NCI-H2171 treated with DMSO at 0.1 percent for 48 hours (cell line): ENCODE measurements at regions not wholly inside any gene's neighbourhood (a gene's known extent, or its start where the extent isn't known, plus 50 kb on each side); places are given as distances from the start of the nearest gene placed in this dataset.
"Not testable (repeated sequence)": the region's sequence is repeated elsewhere in the genome, so short reads cannot be mapped to it uniquely, and the experiment has no call there.

Source experiments
- DNase-seq: peaks from one replicate; lab custom pipeline; 2025; lab: John Stamatoyannopoulos, UW

DNA sequence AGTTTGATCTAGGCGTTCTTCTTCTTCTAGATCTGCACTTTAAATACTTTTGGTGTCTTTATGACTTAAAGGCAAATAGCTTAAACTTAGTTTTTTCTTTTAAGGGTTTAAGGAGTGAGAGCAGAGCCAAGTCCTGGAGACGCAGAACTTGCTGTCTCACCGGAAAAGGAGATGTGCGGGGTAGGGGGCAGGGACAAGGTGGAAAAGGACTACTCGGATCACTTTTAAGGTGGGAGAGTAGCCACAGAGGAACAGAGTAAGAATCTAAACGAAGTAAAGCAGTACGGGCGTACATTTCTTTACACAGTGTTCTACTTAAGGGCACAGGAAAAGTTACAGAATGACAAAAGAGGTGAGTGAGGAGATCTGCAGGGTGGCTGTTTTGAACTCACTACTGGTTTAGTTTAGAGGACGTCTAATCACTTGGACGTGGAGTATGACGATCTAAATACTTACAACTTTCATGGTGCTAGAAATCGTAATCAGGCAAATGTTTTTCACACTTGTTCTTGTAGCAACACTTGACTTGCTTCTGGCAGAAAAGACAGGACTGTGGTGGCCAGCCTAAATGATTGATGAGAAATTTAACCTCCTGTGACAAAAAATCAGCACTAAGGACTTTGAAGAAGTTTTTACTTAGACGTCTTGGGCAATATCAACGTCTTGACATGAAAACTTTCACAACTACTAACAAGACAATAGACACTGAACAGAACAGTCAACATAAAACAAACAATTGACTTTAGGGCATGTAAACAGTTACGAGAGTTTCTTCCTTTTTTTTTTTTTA is 127.0 kb downstream of the ART5 start:
- not testable (repeated sequence) for DNase-seq

DNA sequence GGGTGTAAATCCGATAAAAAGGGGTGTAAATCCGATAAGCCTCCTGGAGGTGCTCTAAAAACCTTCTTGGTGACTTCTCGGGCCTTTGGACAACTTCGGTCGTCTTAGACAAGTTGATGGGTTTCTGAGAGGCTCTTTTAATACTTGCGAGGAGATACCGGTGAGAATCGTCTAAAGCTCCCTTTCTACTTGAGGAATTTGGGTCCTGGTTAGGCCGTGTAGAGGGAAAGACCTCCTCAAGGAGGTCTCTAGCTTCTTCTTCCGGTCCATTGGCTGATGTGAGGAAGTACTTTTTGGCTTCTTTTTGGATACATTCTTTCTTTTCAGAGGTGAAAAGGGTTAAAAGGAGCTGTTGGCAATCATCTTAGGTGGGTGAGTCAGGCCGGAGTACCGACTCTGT is 128.5 kb downstream of the ART5 start:
- DNase-seq = not testable (repeated sequence)

DNA sequence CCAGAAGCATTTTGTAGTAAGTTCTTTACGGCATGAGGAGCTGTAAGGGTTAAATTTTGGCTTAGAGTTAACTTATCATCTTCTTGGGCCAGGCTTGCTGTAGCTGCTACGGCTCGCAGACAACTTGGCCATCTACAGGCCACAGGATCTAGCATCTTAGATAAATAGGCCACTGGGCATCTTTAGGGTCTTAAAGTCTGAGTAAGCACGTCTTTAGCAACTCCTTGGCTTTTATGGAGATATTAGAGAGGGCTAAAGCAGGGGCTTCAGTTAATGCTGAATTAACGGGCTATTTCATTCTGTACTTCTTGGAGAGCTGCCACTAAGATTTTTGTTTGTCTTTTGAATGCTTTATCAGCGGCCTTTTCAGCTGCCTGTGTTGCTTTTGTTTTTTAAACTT is 129.0 kb downstream of the ART5 start:
- DNase-seq = not testable (repeated sequence)

DNA sequence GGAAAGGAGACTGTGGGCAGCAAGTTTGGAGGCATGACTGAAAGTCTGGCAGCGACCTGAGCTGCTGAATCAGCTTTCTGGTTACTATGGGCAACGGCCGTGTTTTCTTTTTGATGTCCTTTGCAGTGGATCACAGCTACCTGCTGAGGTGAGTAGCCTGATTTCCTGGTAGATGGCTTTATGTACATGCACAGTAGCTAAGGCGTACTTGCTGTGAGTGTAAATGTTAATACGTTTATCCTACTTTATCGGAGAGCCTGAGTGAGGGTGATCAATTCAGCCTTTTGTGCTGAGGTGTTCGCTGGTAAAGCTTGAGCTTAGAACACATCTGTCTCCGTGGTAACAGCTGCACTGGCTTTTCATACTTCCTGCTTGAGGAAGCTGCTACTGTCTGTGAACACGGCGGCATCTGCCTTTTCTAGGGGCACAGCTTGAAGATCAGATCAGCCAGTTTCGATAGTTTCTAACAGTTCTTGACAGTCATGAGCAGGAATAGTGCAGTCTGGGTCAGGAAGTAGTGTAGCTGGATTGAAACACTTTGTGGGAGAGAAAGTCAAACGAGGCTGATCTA is 129.6 kb downstream of the ART5 start:
- DNase-seq = not testable (repeated sequence)

DNA sequence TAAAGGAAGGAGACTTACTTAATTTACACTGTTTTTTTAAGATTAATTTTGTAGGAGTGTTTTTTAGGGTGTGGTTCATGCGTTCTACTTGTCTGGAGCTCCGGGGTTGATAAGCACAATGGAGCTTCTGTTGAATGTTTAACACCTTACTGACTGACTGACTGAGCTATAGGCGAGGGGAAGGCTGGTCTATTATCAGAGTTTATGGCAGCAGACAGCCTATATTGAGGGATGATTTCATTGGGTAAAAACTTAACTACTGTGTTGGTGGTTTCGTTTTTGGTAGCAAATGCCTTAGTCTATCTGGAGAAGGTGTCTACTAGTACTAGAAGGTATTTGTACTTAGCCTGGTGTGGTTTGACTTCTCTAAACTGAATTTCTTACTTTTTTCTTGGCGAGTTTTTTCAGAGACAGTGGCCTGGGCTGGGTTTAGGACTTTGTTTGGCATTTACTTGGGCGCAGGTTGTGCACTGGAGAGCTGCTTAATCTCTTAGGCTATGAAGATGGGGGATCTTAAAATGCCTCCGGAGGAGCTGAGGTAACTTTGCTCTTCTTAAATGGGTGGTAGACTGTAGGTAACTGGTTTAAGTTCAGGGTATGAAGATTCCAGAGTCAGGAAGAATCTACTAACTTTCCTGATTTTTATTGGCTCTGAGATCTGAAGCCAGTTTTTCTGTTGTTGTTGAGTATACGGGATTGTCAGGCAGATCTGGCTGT is 130.2 kb downstream of the ART5 start:
- DNase-seq = not testable (repeated sequence)

DNA sequence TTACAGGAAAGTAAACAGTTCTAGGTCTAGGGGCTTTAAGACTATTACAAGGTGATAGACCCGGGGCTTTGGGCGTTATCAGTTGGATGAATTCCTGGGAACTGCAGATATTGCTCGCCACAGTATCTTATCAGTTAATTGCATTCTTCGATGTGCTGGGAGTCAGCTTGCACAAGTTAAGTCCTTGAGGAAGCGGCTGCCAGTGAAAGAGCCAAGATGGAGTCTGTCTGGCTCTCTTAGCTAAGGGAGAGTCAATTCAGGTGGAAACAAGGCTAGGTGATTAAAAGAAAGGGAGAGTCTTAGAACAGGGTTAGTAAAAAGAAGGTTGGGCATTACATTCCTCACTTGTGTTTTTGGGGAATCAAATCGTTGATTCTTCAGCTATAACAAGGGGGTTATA is 130.6 kb upstream of the ZNF195 start:
- DNase-seq = not testable (repeated sequence)

DNA sequence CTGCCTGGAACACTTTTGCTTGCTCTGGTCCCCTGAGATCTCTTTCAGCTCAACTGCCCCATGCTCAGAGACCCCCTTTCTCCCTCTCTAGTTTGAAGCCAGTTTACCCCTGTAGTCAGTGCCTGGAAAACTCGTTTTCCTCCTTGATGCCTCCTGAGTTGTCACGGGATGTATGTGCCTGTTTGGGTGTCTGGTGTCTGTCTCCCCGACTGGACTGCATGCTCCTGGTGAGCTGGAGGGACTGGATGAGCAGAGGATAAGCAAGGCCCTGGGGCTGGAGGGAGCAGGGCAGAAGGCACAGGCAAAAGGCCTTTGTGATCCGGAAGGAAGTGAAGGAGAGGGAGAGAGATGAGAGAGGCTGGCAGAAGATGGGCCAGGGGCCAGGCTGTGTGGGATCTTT is 120.3 kb upstream of the ZNF195 start:
- not testable (repeated sequence) for DNase-seq

DNA sequence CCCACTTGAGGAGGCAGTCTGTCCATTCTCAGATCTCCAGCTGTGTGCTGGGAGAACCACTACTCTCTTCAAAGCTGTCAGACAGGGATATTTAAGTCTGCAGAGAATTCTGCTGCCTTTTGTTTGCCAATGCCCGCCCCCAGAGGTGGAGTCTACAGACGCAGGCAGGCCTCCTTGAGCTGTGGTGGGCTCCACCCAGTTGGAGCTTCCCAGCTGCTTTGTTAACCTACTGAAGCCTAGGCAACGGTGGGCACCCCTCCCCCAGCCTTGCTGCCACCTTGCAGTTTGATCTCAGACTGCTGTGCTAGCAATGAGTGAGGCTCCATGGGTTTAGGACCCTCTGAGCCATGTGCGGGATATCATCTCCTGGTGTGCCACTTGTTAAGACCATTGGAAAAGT is 119.4 kb upstream of the ZNF195 start:
- not testable (repeated sequence) for DNase-seq

DNA sequence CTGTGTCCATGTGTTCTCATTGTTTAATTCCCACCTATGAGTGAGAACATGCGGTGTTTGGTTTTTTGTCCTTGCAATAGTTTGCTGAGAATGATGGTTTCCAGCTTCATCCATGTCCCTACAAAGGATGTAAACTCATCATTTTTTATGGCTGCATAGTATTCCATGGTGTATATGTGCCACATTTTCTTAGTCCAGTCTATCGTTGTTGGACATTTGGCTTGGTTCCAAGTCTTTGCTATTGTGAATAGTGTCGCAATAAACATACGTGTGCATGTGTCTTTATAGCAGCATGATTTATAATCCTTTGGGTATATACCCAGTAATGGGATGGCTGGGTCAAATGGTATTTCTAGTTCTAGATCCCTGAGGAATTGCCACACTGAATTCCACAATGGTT is 114.2 kb upstream of the ZNF195 start:
- DNase-seq = not testable (repeated sequence)

DNA sequence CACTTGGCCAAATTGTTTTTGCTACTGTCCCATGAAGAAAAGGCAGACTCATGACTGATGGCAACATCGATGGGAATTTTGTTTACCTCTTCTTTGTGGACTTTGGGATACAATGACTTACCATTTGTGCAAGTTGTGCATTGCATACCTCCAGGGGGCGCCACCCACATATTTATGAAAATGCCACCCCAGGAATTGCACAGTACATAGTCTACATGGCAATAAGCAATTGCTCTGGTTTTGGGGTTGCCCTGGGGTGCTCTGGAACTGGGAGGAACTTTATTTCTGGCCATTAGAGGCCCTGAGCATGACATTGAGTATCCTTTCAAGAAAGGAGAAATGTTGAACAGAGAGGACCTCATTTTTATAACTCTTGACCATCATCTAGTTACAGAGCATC is 109.1 kb upstream of the ZNF195 start:
- not testable (repeated sequence) for DNase-seq

DNA sequence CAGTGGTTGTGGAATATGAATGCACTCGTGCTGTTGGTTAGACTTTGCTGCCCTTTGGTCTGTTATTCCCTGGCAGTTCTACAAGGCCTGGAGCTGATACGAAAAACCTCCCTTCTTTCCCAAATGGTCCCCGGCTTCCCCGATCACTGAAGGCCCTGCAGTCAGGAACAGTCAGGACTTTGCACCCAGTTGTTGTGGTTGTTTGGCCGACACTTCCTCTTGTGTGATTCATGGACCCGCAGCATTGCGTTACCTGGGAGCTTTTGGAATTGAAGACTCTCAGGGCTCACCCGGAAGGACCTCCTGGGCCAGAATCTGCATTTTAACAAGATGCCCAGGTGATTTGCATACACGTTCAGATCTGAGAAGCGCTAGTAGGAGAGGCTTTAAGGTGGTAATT is 106.8 kb upstream of the ZNF195 start:
- not testable (repeated sequence) for DNase-seq

DNA sequence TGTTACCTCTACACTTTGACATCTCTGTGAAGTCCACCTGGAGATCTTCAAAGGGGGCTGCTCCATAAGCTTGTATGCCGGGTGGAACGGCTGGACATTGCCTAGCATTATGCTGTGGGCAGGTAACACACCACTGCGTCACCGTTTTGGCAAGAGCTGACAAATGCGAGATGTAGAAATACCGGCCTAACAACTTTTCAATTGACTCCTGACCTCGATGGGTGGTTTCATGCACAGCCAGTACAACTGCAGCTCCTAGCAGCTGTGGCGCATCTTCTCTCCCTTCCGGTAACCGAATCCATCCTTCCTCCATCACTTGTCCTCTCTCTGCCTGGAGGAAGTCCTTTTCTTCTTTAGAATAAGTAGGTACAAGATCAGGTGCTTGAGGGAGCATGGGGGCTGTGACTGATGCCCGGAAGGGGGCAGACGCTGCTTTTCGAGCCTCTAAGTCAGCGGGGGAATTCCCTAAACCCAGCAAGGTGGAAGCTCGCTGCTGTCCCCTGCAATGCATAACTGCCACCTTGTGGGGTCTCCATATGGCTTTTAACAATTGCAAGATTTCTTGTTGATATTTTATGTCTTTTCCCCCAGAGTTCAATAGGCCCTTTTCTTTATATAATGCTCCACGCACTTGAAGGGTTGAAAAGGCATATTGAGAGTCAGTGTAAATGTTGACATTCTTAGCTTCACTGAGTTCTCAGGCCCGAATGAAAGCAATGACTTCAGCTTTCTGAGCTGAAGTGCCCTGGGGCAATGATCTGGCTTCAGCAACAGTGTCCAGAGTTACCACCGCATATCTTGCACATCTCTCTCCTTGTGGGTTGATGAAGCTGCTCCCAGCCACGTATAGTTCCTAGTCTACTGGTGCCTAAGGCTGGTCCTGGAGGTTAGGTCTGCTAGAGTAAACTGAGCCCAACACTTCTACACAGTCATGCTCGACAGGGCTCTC is 98.3 kb upstream of the ZNF195 start:
- DNase-seq = not testable (repeated sequence)

DNA sequence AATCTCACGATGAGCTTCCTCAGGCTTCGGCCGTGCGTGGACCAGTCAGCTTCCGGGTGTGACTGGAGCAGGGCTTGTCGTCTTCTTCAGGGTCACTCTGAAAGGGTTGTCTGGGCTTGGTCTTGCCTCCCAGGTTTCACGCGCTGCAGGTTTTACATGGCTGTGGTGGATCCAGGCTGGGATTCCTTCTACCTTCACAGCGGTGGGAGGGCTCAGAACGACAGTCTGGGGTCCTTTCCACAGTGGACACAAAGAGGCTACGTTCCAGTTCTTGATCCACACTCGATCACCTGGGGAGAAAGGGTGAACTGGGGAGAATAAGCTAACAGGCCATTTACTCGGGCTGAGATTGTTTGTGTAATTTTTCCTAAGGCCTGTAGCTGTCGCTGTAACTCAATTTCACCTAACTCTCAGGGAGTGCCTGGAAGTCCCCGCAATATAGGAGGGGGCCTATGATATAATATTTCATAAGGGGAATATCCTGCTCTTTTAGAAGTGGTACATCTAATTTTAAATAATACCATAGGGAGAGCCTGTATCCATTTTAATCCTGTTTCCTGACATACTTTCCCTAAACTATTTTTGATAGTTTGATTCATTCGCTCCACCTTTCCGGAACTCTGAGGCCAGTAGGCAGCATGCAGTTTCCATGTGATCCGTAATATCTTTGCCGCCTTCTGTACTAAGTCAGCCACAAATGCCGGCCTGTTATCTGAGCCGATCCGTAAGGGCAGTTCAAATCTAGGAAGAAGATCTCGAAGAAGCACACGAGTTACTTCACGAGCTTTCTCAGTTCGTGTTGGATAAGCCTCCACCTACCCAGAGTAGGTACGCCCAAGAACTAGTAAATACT is 97.4 kb upstream of the ZNF195 start:
- not testable (repeated sequence) for DNase-seq

DNA sequence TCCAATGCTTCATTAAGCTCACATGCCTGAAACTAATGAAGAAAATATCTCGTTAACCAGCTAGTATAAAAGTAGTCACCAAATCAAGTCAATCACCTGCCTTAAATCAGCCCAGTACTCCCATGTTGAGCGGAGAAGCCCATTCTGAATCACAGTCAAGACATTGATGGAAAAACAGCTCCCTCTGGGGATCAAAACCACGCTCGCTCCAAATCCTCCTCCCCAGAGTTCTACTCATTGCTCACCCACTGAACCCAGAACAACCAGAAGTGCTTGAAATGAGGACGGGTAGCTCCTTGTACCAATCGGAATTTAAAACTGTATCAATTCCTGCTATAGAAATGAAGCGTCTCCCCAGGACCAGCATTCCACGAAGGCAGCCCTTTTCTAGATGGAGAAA is 90.0 kb upstream of the ZNF195 start:
- DNase-seq = not testable (repeated sequence)

DNA sequence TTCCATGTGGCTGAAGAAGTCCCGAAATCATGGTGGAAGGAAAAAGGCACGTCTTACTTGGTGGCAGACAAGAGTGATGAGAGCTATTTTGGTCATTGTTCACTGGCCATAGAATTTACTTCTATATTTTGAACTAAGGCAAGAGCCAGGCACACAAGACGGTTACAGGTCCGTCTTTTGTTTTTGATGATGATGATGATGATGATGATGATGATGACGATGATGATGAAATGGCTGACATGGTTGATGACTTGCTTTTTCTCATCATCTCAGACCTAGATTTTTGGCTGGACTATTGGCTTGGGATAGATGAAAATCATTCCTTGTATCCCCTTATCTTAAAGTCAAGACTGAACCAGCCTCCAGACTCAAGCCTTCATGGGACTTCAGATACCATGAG is 88.7 kb upstream of the ZNF195 start:
- DNase-seq = not testable (repeated sequence)

DNA sequence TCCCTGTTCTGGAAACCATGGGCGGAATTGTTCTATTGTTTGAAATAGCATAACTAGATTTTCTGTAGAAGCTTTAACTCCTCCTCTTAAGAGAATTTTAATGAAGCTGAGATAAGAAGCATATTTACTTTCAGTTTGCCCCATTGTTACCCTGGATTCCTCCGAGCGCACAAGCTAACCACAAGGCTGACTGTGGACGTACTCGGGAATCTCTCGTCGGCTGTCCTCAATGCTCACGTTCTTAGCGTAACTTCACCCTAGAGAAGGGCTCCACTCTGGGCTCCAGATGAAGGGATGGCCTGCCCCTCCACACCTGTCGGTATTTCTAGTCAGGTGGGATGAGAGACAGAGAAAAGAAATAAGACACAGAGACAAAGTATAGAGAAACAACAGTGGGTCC is 76.7 kb upstream of the ZNF195 start:
- DNase-seq = not testable (repeated sequence)

DNA sequence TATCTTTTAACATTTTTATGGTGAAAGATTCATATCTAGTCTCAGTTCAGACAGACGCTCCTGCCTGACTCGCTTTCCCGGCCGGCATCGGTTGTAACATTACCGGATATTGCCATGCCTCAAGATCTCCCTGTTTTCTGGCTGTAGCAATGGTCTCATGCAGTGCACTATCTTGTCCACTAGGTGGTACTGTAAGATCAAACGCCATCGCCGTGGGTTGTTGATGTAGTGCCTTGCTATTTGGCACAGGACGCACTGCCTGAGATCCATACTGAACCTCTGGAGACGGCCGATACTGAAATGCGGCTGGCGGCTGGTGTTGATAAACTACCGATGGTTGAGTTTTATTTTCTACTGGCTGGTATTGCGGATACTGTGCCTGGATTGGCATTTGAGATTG is 75.9 kb upstream of the ZNF195 start:
- DNase-seq = peak; percentile 19

DNA sequence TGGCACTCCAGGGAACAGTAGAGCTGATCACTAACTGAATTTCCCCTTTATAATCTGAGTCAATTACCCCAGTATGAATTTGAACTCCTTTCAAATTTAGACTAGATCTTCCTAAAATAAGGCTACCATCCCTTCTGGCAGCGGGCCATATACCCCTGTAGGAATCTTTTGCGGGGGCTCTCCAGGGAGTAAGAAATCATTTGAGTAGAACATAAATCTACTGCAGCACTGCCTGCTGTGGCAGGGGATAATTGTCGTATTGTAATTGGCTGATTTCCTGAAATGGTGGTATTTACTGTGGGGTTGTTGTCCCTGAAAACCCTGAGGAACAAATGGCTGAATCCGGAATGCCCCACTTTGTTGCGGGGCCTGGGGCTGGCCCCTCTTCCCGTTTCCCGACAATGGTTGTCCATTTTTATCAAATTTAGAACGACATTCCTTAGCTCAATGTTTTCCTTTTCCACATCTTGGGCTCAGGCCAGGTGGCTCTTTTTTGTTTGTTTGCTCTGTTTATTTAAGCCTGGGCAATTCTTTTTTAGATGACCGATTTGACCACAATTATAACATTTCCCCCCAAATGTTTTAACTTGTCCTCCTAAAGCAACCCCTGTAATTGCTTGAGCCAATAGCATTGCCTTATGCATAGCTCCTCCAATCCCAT is 74.8 kb upstream of the ZNF195 start:
- DNase-seq = not testable (repeated sequence)

DNA sequence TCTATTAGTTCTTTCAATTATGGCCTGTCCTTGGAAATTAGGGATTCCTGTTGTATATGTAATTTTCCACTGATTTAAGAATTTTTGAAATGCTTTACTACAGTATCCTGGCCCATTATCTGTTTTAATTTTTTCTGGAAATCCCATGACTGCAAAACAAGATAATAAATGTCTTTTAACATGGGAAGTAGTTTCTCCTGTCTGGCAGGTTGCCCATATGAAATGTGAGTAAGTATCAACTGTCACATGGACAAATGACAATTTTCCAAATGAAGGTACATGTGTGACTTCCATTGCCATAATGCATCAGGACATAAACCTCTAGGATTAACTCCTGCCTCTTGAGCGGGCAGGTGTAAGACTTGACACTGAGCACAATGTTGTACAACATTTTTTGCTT is 71.9 kb upstream of the ZNF195 start:
- DNase-seq = not testable (repeated sequence)

DNA sequence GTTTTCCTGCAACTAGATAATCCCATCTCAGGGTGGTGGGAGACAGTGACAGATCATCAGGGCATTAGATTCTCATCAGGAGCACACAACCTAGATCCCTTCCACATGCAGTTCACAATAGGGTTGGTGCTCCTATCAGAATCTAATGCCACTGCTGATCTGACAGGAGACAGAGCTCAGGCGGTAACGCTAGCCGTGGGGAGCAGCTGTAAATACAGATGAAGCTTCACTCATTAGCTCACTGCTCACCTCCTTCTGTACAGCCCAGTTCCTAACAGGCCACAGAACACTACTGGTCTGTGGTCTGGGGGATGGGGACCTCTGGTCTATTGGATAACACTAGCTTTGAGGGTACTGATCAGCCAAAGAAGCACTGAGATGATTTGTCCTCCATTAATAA is 66.6 kb upstream of the ZNF195 start:
- DNase-seq = not testable (repeated sequence)
